ENCODE measurements at regions not wholly inside any gene's neighbourhood (a gene's known extent, or its start where the extent isn't known, plus 50 kb on each side); places are given as distances from the start of the nearest gene placed in this dataset.

DNA sequence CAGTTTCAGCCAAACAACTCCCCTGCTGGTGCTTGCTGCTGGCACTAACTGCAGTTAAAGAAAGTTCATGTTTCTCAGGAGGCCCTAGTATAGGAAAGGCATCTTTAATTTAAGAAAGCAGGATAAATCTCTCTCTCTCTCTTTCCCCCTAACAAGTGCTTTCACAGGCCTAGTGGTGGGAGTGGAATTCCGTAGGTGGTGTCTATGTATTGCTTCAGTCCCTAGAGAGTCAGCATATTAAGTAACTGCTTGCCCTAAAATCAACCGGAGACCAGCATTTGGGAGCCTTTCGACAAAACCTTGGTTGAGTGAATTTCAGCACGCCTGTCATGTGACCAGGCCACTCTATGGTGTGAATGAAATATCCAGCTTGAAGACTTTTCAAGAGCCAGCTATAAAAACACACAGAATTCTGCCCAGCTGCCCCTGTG, 169.2 kb upstream of the TGFBR2 start:
- peaks cover 0 to 71% (median 52%) of the 10 kb centered on the region in 4 donors for H3K4me1 ChIP-seq
- H3K36me3 ChIP-seq: no peaks in the 10 kb centered on the region
- no peaks in the 10 kb centered on the region for H3K9me3 ChIP-seq
- no peaks in the 10 kb centered on the region for H3K27me3 ChIP-seq
- H3K27ac ChIP-seq: peak overlapping the region; percentile 76 to 77
- peak; percentile 73 to 88 for DNase-seq
- no peak overlapping the region for H3K4me3 ChIP-seq
- intact Hi-C loops (cut with DNase I; ENCODE audit: low total_unique reads): no loop called here
- TF ChIP-seq, protein P1, sequence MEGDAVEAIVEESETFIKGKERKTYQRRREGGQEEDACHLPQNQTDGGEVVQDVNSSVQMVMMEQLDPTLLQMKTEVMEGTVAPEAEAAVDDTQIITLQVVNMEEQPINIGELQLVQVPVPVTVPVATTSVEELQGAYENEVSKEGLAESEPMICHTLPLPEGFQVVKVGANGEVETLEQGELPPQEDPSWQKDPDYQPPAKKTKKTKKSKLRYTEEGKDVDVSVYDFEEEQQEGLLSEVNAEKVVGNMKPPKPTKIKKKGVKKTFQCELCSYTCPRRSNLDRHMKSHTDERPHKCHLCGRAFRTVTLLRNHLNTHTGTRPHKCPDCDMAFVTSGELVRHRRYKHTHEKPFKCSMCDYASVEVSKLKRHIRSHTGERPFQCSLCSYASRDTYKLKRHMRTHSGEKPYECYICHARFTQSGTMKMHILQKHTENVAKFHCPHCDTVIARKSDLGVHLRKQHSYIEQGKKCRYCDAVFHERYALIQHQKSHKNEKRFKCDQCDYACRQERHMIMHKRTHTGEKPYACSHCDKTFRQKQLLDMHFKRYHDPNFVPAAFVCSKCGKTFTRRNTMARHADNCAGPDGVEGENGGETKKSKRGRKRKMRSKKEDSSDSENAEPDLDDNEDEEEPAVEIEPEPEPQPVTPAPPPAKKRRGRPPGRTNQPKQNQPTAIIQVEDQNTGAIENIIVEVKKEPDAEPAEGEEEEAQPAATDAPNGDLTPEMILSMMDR (IDR thresholded peaks at IDR 0.05): peak; percentile 17 to 37

DNA sequence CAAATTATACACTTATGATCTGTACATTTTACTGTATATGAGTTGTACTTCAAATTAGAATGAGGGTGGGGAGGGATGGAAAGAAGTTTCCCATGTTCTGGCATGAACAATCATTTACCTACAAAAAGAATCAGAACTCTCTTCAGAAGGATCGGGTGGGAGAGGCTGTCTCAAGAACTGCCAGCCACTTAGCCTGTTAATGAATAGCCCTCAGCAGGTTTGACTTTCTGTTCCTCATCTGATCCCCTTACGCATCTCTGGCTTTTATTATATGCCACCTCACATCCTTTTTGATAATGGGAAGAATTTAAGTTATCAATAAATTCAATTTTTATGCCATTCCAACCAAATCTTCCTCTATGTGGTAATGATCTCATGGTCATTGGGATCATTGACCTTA, 168.3 kb upstream of the TGFBR2 start:
- Histone ChIP-seq H3K4me3 (no peak overlapping the region), H3K9me3 (no peaks in the 10 kb centered on the region), H3K27me3 (no peaks in the 10 kb centered on the region), H3K36me3 (no peaks in the 10 kb centered on the region), H3K27ac (peak overlapping the region; percentile 76 to 77), H3K4me1 (peaks cover 0 to 81% (median 52%) of the 10 kb centered on the region in 4 donors)
- DNase-seq: no peak
- TF ChIP-seq, protein P1 (IDR thresholded peaks at IDR 0.05): no peak
- intact Hi-C loops (cut with DNase I; ENCODE audit: low total_unique reads): no loop called here

DNA sequence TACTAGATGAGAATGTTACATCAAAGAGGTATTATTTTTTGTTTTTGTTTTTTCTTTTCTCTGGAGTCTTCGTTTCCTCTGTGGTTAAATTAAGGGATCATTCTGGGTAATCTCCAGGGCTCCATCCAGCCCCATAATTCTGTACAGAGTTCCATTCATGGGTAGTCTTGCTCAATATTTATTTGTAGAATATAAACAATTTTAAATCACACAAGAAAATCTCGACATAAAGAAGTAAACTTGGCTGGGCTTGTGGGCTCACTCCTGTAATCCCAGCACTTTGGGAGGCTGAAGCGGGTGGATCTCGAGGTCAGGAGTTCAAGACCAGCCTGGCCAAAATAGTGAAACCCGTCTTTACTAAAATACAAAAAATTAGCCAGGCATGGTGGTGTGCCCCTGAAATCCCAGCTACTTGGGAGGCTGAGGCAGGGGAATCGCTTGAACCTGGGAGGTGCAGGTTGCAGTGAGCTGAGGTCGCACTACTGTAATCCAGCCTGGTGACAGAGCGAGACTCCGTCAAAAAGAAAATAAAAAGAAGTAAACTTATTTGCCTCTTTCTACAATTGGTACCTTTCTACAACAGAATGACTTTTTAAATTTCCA, 166.8 kb upstream of the TGFBR2 start:
- H3K27ac ChIP-seq: peak overlapping the region; percentile 76 to 77
- H3K4me1 ChIP-seq: peaks cover 0 to 94% (median 57%) of the 10 kb centered on the region in 4 donors
- no peaks in the 10 kb centered on the region for H3K27me3 ChIP-seq
- H3K9me3 ChIP-seq: no peaks in the 10 kb centered on the region
- TF ChIP-seq, protein P1 (IDR thresholded peaks at IDR 0.05): no peak
- no peak overlapping the region for H3K4me3 ChIP-seq
- intact Hi-C loops (cut with DNase I; ENCODE audit: low total_unique reads): loop anchor here (10.0 kb wide), 1 partner anchor 85 kb away; no protein-coding TSS in a partner anchor
- H3K36me3 ChIP-seq: no peaks in the 10 kb centered on the region
- no peak for DNase-seq

DNA sequence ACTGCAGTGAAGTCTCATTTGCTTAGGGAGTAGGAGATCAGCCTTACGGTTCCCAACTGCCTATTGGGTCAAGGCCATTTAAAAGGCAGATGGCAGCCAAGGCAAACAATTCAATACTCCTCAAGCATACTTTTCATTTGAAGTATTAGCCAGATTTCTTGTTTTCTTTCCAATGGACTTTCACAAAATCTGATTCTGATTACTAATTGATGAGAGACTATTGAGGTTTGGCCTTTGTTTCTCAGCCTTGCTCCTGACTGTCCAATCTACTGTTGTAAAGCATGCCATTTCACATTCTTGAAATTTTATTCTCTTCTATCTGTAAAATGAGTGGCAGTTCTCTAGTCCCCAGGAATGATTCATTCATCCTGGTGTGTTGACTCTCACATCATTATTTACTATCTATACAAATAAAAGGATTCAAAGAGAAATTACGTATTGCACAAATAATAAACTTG, 166.2 kb upstream of the TGFBR2 start:
- no peak for DNase-seq
- no peaks in the 10 kb centered on the region for H3K36me3 ChIP-seq
- TF ChIP-seq, protein P1 (IDR thresholded peaks at IDR 0.05): no peak
- no peaks in the 10 kb centered on the region for H3K9me3 ChIP-seq
- H3K27me3 ChIP-seq: no peaks in the 10 kb centered on the region
- peak overlapping the region; percentile 76 to 77 for H3K27ac ChIP-seq
- peaks cover 0 to 99% (median 58%) of the 10 kb centered on the region in 4 donors for H3K4me1 ChIP-seq
- no peak overlapping the region for H3K4me3 ChIP-seq
- intact Hi-C loops (cut with DNase I; ENCODE audit: low total_unique reads): loop anchor here (10.0 kb wide), 1 partner anchor 85 kb away; no protein-coding TSS in a partner anchor

DNA sequence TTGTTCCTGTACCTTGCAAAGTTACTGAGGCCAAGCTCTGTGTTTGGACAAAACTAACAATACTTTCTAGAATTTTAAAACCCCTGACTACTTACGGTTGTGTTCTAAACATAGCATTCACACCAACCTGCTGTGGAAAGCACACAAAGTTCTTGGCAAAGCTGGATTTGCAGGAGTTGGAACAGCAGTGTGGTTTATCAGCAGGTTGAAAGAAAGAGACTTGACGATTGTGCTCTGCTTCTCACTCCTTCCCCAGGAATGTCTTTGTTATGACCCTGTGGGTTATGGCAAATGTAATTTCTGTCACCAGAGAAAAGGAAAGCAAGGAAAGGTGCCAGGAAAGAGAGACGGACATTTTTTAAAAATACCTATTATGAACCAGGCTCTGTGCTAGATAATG, 165.5 kb upstream of the TGFBR2 start:
- Histone ChIP-seq H3K4me3 (no peak overlapping the region), H3K27ac (peak overlapping the region; percentile 76 to 77), H3K9me3 (no peaks in the 10 kb centered on the region), H3K27me3 (no peaks in the 10 kb centered on the region), H3K4me1 (peaks cover 0 to 96% (median 56%) of the 10 kb centered on the region in 4 donors), H3K36me3 (no peaks in the 10 kb centered on the region)
- TF ChIP-seq, protein P1 (IDR thresholded peaks at IDR 0.05): no peak
- peak; percentile 49 to 80 for DNase-seq
- intact Hi-C loops (cut with DNase I; ENCODE audit: low total_unique reads): loop anchor here (10.0 kb wide), 1 partner anchor 86 kb away; no protein-coding TSS in a partner anchor

All from tibial artery (tissue), 4 donors.